HG03460 (cell line): ENCODE measurements at regions not wholly inside any gene's neighbourhood (a gene's known extent, or its start where the extent isn't known, plus 50 kb on each side); places are given as distances from the start of the nearest gene placed in this dataset.

Experiments
- ATAC-seq: cut with Tn5 transposase; IDR thresholded peaks from one replicate; pipeline ENCODE4 v1.9.1; 2021; ENCODE audit not compliant: unreplicated experiment

DNA sequence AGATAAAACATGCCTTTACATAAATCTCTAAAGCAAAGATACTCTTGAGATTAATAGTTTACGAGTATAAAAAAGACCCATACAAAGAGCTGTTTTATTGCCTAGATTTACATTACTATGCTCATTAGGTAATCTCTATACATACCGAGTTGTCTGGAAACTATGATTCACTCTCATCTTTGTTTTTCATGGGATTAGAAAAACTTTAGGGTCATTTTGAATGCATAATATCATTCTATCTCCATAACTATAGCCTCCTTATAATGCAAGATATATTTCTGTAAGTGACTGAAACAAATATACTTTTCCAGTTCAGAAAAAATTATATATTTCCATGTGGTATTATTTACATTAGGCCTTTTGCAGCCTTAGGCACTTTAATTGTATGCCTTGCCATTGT, 1088.7 kb upstream of the ARRDC3 start:
- no peak for ATAC-seq

GRCh38 chr5:92470770-92471169, 1087.7 kb upstream of the ARRDC3 start:
- no peak for ATAC-seq

- no peak for ATAC-seq
These were observed 1085.2 kb upstream of the ARRDC3 start for GRCh38 chr5:92468295-92468694.

- no peak for ATAC-seq
These were observed 1084.6 kb upstream of the ARRDC3 start for GRCh38 chr5:92467695-92468094.

GRCh38 chr5:92460505-92460904, 1077.4 kb upstream of the ARRDC3 start:
- ATAC-seq, result no peak

- no peak for ATAC-seq
These were observed 1076.5 kb upstream of the ARRDC3 start for GRCh38 chr5:92459654-92460053.

- peak; percentile 99 for ATAC-seq
These were observed 1071.9 kb upstream of the ARRDC3 start for GRCh38 chr5:92455011-92455410.

DNA sequence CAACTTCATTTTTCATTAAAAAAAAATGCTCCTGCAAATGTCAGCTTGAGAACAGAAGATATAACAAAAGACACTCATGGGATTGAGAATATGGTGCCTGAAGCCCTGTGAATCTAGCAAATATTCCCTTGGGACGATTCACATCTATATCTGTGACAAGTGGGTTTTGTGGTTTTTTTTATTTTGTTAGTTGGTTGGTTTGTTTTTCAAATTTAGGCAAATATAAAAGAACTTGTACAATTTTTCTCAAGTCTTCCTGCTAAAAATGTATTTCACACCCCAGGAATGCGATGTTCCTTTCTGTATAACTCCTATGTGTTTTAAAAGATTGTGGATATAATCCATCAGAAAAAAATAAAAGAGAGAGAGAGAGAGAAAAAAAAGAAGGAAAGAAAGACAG, 1061.8 kb upstream of the ARRDC3 start:
- no peak for ATAC-seq

GRCh38 chr5:92435781-92436180, 1052.7 kb upstream of the ARRDC3 start:
- ATAC-seq, result no peak

DNA sequence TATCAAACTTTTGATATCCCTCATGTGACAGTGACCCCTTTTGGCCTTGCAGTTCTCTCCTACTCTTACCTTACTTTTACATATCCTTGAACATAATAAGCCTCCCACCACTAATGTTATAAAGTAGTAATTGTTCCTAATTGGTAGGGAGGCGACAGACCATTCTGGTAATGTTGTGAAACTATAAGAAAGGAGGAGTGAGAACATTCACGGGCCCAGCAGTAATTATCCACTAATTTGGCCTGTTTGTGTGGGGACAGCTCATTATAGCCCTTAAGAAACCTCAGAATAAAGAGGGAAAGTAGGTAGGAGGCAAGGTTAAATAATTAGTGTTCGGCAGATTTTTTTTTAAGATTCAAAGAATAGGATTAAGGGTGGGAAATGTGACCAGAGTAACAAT, 1046.5 kb upstream of the ARRDC3 start:
- no peak for ATAC-seq

- no peak for ATAC-seq
These were observed 1045.3 kb upstream of the ARRDC3 start for GRCh38 chr5:92428415-92428814.

- no peak for ATAC-seq
These were observed 1041.8 kb upstream of the ARRDC3 start for GRCh38 chr5:92424785-92425426.

- ATAC-seq, result no peak
These were observed 1038.8 kb upstream of the ARRDC3 start for GRCh38 chr5:92421942-92422341.

DNA sequence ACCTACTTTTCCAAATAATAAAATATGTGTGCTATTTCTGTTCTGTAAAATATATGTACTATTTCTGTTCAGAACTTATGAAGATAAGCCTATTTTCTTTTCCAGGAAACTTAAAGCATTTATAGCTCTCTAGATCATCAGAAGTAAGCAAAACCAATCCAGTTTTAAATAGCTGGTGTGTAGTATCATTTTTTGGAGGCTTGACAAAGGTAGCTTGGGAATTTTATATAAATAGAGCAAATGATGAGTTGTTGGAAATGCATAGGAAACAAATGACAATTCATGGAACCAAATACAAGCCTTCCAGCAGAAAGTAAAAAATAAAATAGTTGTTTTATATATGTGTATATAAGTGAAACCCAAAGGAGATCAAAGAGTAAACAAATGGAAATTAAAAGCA, 1038.1 kb upstream of the ARRDC3 start:
- no peak for ATAC-seq

DNA sequence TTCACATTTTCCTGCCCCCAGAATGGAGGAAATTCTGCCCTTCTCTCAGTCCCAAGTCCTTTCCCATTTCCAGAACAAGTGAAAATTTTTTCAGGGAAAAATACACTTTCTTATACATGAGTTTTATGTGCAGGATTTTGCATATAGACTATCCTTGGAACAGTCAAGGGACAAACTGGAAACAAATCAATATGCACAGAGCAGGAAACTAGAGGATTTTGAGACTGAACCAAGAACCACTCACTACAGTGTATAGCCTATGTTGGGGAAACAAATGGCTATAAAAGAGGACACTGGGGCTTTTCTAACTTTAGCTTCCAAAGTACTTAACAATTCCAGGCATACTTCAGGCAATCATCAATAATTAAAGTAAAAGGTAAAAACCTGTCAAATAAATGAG, 1036.1 kb upstream of the ARRDC3 start:
- no peak for ATAC-seq

DNA sequence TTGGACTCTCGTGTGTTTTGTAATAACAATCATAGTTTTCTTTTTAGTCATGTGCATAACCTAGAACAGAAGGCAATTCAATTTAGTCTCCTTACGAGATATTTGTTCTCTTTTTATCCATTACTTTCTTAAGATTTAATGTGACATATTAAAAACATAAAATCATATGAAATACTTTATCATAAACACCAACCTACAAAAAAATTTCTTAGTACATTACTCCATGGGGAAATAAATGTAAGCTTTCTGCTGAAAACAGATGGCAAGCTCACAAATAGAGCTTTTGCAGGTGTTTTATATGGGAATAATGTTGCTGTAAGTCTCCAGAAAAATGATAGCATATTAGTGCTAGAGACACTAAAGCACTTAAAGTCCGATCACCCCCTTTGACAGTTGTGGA, 1035.2 kb upstream of the ARRDC3 start:
- ATAC-seq, result no peak

- ATAC-seq, result no peak
These were observed 1026.0 kb upstream of the ARRDC3 start for GRCh38 chr5:92409134-92409533.

- no peak for ATAC-seq
These were observed 1020.0 kb upstream of the ARRDC3 start for GRCh38 chr5:92402956-92403702.

- no peak for ATAC-seq
These were observed 1018.9 kb upstream of the ARRDC3 start for GRCh38 chr5:92402045-92402444.

DNA sequence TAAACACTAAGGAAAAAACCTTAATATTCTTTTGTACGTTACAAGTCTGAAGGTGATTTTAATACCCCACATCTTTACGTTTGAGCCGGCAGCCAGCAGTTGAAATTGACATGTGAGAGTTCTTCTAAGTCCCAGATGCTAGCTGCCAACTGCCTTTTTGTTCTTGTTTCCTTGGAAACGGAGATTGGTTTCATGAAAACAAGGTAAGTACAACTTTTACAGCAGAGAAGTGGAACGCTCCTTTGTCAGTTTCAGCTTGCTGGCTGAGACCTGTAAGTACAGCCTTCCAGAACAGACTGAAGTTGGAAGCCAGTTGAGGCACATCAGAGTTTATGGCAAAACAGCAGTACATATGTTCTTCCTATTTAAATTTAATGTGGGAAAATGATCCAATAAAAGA, 1018.4 kb upstream of the ARRDC3 start:
- ATAC-seq, result no peak

DNA sequence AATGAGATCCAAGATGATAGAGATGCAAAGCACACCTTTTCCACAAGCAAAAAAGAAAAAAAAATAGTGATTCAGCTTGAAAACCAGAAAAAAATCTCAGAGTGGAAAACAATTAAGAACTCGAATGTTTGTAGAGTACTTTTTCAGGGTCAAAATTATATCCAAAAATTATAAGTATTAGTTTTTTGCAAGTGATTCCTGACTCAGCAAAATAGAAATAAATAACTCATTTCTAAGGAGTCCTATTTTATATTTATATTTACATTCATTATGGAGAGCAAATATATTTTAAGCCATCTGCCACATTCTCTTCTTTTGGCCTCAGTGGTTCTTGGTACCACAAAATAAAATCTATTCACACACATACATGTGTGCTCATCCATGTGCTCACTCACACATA, 1011.8 kb upstream of the ARRDC3 start:
- no peak for ATAC-seq

- ATAC-seq, result no peak
These were observed 1007.5 kb upstream of the ARRDC3 start for GRCh38 chr5:92390657-92391056.
